Osteoblast (primary cell): ENCODE measurements at regions not wholly inside any gene's neighbourhood (a gene's known extent, or its start where the extent isn't known, plus 50 kb on each side); places are given as distances from the start of the nearest gene placed in this dataset.

Experiments
- DNase-seq: peaks from one replicate; pipeline ENCODE4 v3.0.0; 2011; ENCODE audit warnings: low spot score, mixed read lengths; ENCODE audit not compliant: insufficient read length; ENCODE audit errors: missing footprints
- H2AFZ ChIP-seq: 2 replicates; pipeline ENCODE4 v1.6.0; 2011; ENCODE audit warnings: mild to moderate bottlenecking, low read length
- H3K27ac ChIP-seq: 2 replicates; pipeline ENCODE4 v1.5.1; 2011; ENCODE audit warnings: mild to moderate bottlenecking, low read depth, low read length, moderate library complexity
- H3K27me3 ChIP-seq: 2 replicates; pipeline ENCODE4 v1.6.0; 2012; ENCODE audit warnings: mild to moderate bottlenecking, control low read depth, inconsistent platforms, low read length, moderate library complexity; ENCODE audit not compliant: insufficient read depth
- H3K36me3 ChIP-seq: 2 replicates; pipeline ENCODE4 v1.5.1; 2011; ENCODE audit warnings: mild to moderate bottlenecking, low read length, control low read depth, moderate library complexity; ENCODE audit not compliant: insufficient read depth
- H3K4me1 ChIP-seq: 2 replicates; pipeline ENCODE4 v1.5.1; 2011; ENCODE audit warnings: mild to moderate bottlenecking, low read length, control low read depth, moderate library complexity; ENCODE audit not compliant: insufficient read depth
- H3K4me2 ChIP-seq: 2 replicates; pipeline ENCODE4 v1.6.0; 2011; ENCODE audit warnings: mild to moderate bottlenecking, low read length; ENCODE audit not compliant: insufficient read depth
- H3K4me3 ChIP-seq: fragments of 200-600 bp; sonication (generic); 3 replicates; pipeline ENCODE4 v1.5.1; 2012; ENCODE audit warnings: mild to moderate bottlenecking, low read length, inconsistent platforms; ENCODE audit not compliant: insufficient read depth
- H3K79me2 ChIP-seq: 2 replicates; pipeline ENCODE4 v1.6.0; 2012; ENCODE audit warnings: mild to moderate bottlenecking, low read length, control low read depth, inconsistent platforms; ENCODE audit not compliant: insufficient read depth
- H3K9me3 ChIP-seq: 2 replicates; pipeline ENCODE4 v1.5.1; 2011; ENCODE audit warnings: low read depth, low read length, control low read depth
- H4K20me1 ChIP-seq: 2 replicates; pipeline ENCODE4 v1.6.0; 2012; ENCODE audit warnings: mild to moderate bottlenecking, low read length, control low read depth; ENCODE audit not compliant: insufficient read depth
- TF ChIP-seq, protein P1 (sequence below): IDR thresholded peaks from 2 replicates; pipeline ENCODE4 v1.5.1; 2011; ENCODE audit warnings: mild to moderate bottlenecking, low read depth, low read length, moderate library complexity; ENCODE audit errors: extremely low read depth

DNA sequence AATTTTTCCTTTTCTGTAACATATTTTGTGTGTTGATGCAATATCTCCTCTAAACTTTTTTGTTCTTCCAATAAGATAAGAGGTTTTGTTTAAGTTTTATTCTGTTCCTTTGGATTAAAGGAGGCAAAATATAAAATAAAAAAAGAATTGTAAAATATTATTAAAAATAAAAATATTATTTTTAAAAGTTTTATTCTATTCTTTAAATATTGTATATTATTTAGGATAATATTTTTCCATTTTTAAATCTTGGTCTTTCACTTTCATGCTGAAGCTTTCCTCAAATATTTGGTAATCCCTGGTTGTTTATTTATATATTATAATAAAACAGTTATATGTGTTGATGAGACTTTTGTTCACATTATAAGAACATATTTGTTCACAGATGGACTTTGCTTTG lies 187.9 kb upstream of the PDE5A start:
- no peaks in the 10 kb centered on the region for H3K36me3 ChIP-seq
- H3K4me2 ChIP-seq, result no peak overlapping the region
- no peaks in the 10 kb centered on the region for H3K9me3 ChIP-seq
- no peak overlapping the region for H3K27ac ChIP-seq
- H4K20me1 ChIP-seq, result no peaks in the 10 kb centered on the region
- H3K79me2 ChIP-seq, result no peaks in the 10 kb centered on the region
- H3K4me1 ChIP-seq, result no peaks in the 10 kb centered on the region
- no peak overlapping the region for H2AFZ ChIP-seq
- no peak for DNase-seq
- H3K27me3 ChIP-seq, result no peaks in the 10 kb centered on the region
- no peak overlapping the region for H3K4me3 ChIP-seq
- TF ChIP-seq, protein P1, sequence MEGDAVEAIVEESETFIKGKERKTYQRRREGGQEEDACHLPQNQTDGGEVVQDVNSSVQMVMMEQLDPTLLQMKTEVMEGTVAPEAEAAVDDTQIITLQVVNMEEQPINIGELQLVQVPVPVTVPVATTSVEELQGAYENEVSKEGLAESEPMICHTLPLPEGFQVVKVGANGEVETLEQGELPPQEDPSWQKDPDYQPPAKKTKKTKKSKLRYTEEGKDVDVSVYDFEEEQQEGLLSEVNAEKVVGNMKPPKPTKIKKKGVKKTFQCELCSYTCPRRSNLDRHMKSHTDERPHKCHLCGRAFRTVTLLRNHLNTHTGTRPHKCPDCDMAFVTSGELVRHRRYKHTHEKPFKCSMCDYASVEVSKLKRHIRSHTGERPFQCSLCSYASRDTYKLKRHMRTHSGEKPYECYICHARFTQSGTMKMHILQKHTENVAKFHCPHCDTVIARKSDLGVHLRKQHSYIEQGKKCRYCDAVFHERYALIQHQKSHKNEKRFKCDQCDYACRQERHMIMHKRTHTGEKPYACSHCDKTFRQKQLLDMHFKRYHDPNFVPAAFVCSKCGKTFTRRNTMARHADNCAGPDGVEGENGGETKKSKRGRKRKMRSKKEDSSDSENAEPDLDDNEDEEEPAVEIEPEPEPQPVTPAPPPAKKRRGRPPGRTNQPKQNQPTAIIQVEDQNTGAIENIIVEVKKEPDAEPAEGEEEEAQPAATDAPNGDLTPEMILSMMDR, result no peak

DNA sequence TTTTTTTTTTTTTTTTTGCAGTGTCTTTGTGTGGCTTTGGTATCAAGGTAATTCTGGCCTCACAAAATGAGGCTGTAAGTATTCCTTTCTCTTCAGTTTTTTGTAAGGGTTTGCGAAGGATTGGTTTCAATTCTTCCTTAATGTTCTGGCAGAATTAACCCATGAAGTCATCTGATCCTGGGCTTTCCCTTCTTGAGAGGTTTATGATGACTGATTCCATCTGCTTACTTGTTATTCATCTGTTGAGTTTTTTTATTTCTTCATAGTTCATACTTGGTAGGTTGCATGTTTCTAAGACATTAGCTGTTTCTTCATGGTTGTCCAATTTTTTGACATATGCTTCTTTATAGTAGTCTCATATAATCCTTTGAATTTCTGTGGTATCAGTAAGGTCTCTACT lies 181.4 kb upstream of the PDE5A start:
- no peak overlapping the region for H3K27ac ChIP-seq
- H3K79me2 ChIP-seq, result no peaks in the 10 kb centered on the region
- no peaks in the 10 kb centered on the region for H3K4me1 ChIP-seq
- H3K36me3 ChIP-seq, result no peaks in the 10 kb centered on the region
- no peak overlapping the region for H2AFZ ChIP-seq
- no peaks in the 10 kb centered on the region for H3K9me3 ChIP-seq
- TF ChIP-seq, protein P1, result no peak
- no peaks in the 10 kb centered on the region for H4K20me1 ChIP-seq
- H3K4me3 ChIP-seq, result no peak overlapping the region
- DNase-seq, result no peak
- H3K4me2 ChIP-seq, result no peak overlapping the region
- no peaks in the 10 kb centered on the region for H3K27me3 ChIP-seq

DNA sequence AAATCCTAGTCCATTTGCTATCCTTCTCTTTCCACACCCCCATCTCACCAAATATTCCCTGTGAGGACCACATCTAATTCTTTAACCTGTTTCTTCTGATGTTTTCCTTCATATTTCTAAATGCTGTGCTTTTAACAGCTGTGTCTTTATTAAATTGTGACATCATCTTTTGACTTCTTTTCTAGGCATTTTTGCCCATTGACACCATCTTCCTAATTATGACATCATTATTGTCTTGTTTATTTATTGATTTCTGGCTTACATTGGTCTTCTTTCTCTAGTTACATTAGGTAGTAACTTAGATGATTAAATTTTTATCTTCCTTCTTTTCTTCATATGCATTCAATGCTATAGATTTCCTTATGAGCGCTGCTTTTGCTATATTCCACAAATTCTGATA lies 175.8 kb upstream of the PDE5A start:
- no peak overlapping the region for H2AFZ ChIP-seq
- no peaks in the 10 kb centered on the region for H4K20me1 ChIP-seq
- H3K79me2 ChIP-seq, result no peaks in the 10 kb centered on the region
- H3K4me3 ChIP-seq, result no peak overlapping the region
- no peak overlapping the region for H3K27ac ChIP-seq
- H3K9me3 ChIP-seq, result no peaks in the 10 kb centered on the region
- TF ChIP-seq, protein P1, result no peak
- no peaks in the 10 kb centered on the region for H3K4me1 ChIP-seq
- H3K36me3 ChIP-seq, result no peaks in the 10 kb centered on the region
- DNase-seq, result no peak
- no peak overlapping the region for H3K4me2 ChIP-seq
- peaks cover 4% of the 10 kb centered on the region for H3K27me3 ChIP-seq

DNA sequence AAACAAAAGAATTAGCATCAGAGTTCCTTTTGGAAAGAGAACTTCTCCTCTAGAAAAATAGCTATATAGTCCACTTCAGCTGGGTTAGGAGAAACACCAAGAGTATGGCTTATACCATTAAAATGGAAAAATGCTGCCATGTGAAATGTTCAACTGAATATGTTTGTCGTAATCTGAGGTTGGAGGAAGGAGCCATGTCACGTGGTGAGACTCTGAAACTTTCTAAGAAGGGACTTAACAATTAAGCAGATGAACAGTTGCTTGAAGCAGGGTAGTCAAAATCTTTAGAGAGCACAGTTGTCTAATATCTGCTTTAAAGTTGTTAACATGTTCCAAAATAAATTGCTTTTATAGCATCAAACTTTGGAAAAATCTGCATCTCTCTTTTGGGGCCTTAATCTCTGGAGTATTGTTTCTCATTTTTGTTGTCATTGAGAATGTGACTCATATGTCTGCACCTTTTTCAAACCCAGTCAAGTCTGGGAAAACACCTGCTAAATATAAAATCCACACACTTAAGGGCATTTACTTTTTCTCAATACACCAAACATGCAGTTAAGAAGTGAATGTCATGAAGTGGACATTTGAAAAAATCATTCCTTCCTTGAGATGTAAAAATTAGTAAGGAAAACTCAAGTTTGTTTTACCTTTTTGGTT lies 168.8 kb upstream of the PDE5A start:
- H3K4me3 ChIP-seq, result no peak overlapping the region
- TF ChIP-seq, protein P1, result no peak
- DNase-seq, result no peak
- H4K20me1 ChIP-seq, result no peaks in the 10 kb centered on the region
- no peaks in the 10 kb centered on the region for H3K4me1 ChIP-seq
- H3K36me3 ChIP-seq, result no peaks in the 10 kb centered on the region
- peaks cover 9% of the 10 kb centered on the region for H3K27me3 ChIP-seq
- H3K27ac ChIP-seq, result no peak overlapping the region
- H3K79me2 ChIP-seq, result no peaks in the 10 kb centered on the region
- no peaks in the 10 kb centered on the region for H3K9me3 ChIP-seq
- no peak overlapping the region for H2AFZ ChIP-seq
- no peak overlapping the region for H3K4me2 ChIP-seq
